Loucy (cell line): ENCODE measurements at regions not wholly inside any gene's neighbourhood (a gene's known extent, or its start where the extent isn't known, plus 50 kb on each side); places are given as distances from the start of the nearest gene placed in this dataset.

Experiments used
- H2AFZ ChIP-seq: fragments of 200-600 bp; sonication (generic); 2 replicates; pipeline ENCODE4 v1.6.0; 2016; ENCODE audit warnings: antibody characterized with exemption, mild to moderate bottlenecking, low read length, moderate library complexity
- H3F3A ChIP-seq: fragments of 200-600 bp; 2 replicates; pipeline ENCODE4 v1.6.0; 2016; ENCODE audit warnings: antibody characterized with exemption, low read depth, mild to moderate bottlenecking
- H3K27me3 ChIP-seq: fragments of 200-600 bp; sonication (generic); 2 replicates; pipeline ENCODE4 v1.6.1; 2014; ENCODE audit warnings: low read length, mild to moderate bottlenecking; ENCODE audit not compliant: insufficient read depth, poor library complexity, severe bottlenecking
- H3K36me3 ChIP-seq: fragments of 200-600 bp; sonication (generic); 2 replicates; pipeline ENCODE4 v1.6.1; 2016; ENCODE audit warnings: low read length; ENCODE audit not compliant: insufficient read depth
- H3K4me1 ChIP-seq: fragments of 200-600 bp; sonication (generic); 2 replicates; pipeline ENCODE4 v1.5.1; 2014; ENCODE audit warnings: low read length, mild to moderate bottlenecking; ENCODE audit not compliant: insufficient read depth, poor library complexity, severe bottlenecking
- H3K4me2 ChIP-seq: fragments of 200-600 bp; sonication (generic); 2 replicates; pipeline ENCODE4 v1.6.0; 2014; ENCODE audit warnings: antibody characterized with exemption, low read length, low read depth, mild to moderate bottlenecking; ENCODE audit not compliant: poor library complexity, severe bottlenecking
- H3K4me3 ChIP-seq: fragments of 200-600 bp; sonication (generic); 2 replicates; pipeline ENCODE4 v1.5.1; 2014; ENCODE audit warnings: low read length, mild to moderate bottlenecking, mixed read lengths; ENCODE audit not compliant: poor library complexity, severe bottlenecking
- H3K79me2 ChIP-seq: fragments of 200-600 bp; sonication (generic); 2 replicates; pipeline ENCODE4 v1.6.1; 2014; ENCODE audit warnings: low read length; ENCODE audit not compliant: insufficient read depth
- H3K9ac ChIP-seq: fragments of 200-600 bp; sonication (generic); 2 replicates; pipeline ENCODE4 v1.6.0; 2014; ENCODE audit warnings: mild to moderate bottlenecking, low read depth, low read length, moderate library complexity; ENCODE audit not compliant: poor library complexity, severe bottlenecking
- H3K9me2 ChIP-seq: fragments of 200-600 bp; sonication (generic); replicated peaks from 2 replicates; pipeline ENCODE4 v1.6.1; 2016; ENCODE audit warnings: low read depth, low read length, mixed read lengths
- H3K9me3 ChIP-seq: fragments of 200-600 bp; sonication (generic); 2 replicates; pipeline ENCODE4 v1.6.1; 2014; ENCODE audit warnings: mild to moderate bottlenecking, antibody characterized with exemption, low read length, low read depth; ENCODE audit not compliant: insufficient read depth
- H4K20me1 ChIP-seq: fragments of 200-600 bp; sonication (generic); 2 replicates; pipeline ENCODE4 v1.6.0; 2014; ENCODE audit warnings: antibody characterized with exemption, low read length, mild to moderate bottlenecking; ENCODE audit not compliant: insufficient read depth, poor library complexity, severe bottlenecking
- CTCF ChIP-seq: fragments of 200-600 bp; sonication (generic); conservative IDR thresholded peaks from 2 replicates; pipeline ENCODE4 v1.5.1; 2014; ENCODE audit warnings: mild to moderate bottlenecking, antibody characterized with exemption, low read length
- EZH2phosphoT487 ChIP-seq: fragments of 200-600 bp; IDR thresholded peaks from 2 replicates; pipeline ENCODE4 v1.6.1; 2018; ENCODE audit warnings: antibody characterized with exemption, mild to moderate bottlenecking, moderate library complexity, borderline replicate concordance

GRCh38 chr3:144307951-144308350 lies 336.3 kb downstream of the DIPK2A start:
- H3K36me3 ChIP-seq, result no peaks in the 10 kb centered on the region
- H3K4me1 ChIP-seq, result no peaks in the 10 kb centered on the region
- no peaks in the 10 kb centered on the region for H3K27me3 ChIP-seq
- no peaks in the 10 kb centered on the region for H3K79me2 ChIP-seq
- no peak overlapping the region for H3K4me2 ChIP-seq
- H2AFZ ChIP-seq, result no peak overlapping the region
- H3K4me3 ChIP-seq, result no peak overlapping the region
- no peaks in the 10 kb centered on the region for H3K9me3 ChIP-seq
- no peaks in the 10 kb centered on the region for H4K20me1 ChIP-seq
- no peak overlapping the region for H3K9ac ChIP-seq
- H3F3A ChIP-seq, result no peaks in the 10 kb centered on the region
- TF ChIP-seq EZH2phosphoT487 (no peak), CTCF (no peak)
- H3K9me2 ChIP-seq, result no peaks in the 10 kb centered on the region

- Histone ChIP-seq H3K9ac (no peak overlapping the region), H3K27me3 (no peaks in the 10 kb centered on the region), H3K79me2 (no peaks in the 10 kb centered on the region), H3F3A (no peaks in the 10 kb centered on the region), H2AFZ (no peak overlapping the region), H3K9me3 (no peaks in the 10 kb centered on the region), H3K4me2 (no peak overlapping the region), H3K9me2 (no peaks in the 10 kb centered on the region), H3K4me3 (no peak overlapping the region), H3K4me1 (no peaks in the 10 kb centered on the region), H4K20me1 (no peaks in the 10 kb centered on the region), H3K36me3 (no peaks in the 10 kb centered on the region)
- TF ChIP-seq CTCF (no peak), EZH2phosphoT487 (no peak)
These were observed 336.8 kb downstream of the DIPK2A start for GRCh38 chr3:144308396-144308795.

GRCh38 chr3:144312702-144313101 lies 341.1 kb downstream of the DIPK2A start:
- Histone ChIP-seq H3K9me3 (no peaks in the 10 kb centered on the region), H3K4me1 (no peaks in the 10 kb centered on the region), H3K9ac (no peak overlapping the region), H3K9me2 (no peaks in the 10 kb centered on the region), H2AFZ (no peak overlapping the region), H4K20me1 (no peaks in the 10 kb centered on the region), H3F3A (no peaks in the 10 kb centered on the region), H3K36me3 (no peaks in the 10 kb centered on the region), H3K27me3 (no peaks in the 10 kb centered on the region), H3K79me2 (no peaks in the 10 kb centered on the region), H3K4me3 (no peak overlapping the region), H3K4me2 (no peak overlapping the region)
- no peak for TF ChIP-seq CTCF
- TF ChIP-seq EZH2phosphoT487, result no peak
